Activated CD4-positive, alpha-beta T cell treated with anti-CD3 and anti-CD28 coated beads, Interleukin-10, Interleukin-2, amounts not matched to agents 100 ng/mL and 50 ng/mL, durations not matched to agents 16 hours and 8 hours (primary cell): ENCODE measurements at regions not wholly inside any gene's neighbourhood (a gene's known extent, or its start where the extent isn't known, plus 50 kb on each side); places are given as distances from the start of the nearest gene placed in this dataset.

ENCODE experiments used
- DNase-seq: peaks from one replicate; pipeline ENCODE4 v3.0.0-alpha.2; 2020

DNA sequence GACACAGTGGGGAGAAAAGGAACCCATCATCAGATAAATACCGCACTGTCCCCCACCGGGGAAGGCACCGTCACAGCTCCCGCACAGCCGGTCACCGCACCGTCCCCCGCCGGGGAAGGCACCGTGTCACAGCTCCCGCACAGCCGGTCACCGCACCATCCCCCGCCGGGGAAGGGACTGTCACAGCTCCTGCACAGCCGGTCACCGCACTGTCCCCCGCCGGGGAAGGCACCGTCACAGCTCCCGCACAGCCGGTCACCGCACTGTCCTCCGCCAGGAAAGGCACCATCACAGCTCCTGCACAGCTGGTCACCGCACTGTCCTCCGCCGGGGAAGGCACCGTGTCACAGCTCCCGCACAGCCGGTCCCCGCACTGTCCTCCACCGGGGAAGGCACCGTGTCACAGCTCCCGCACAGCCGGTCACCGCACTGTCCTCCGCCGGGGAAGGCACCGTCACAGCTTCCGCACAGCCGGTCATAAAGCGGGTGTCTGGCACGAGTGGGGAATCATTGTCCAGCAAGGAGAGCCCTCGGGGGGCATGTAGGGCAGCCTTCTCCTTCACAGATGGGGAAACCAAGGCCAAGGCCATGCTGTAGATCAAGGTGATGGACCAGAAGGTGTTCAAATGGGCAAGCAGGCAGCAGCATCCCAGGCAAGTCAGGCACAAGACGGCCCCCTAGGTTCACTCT is 280.1 kb downstream of the NPHP4 start:
- DNase-seq: no peak

DNA sequence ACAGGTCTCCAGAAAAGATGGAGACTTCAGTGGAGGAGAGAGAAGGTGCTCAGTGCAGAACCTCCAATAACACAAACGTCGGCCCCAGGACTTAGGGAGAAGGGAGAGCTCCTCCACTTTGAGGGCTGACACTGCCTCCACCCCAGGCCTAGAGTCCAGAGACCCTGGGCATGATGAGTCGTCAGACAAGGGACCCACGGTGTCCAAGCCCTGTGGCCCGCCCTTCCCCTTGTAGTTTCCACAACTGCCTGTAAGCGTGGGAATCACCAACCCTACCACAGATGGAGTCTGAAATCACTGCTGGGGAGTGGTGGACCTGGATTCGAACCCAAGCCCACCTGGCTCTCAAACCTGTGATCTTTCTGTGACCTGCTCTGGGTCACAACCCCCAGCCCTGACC is 281.1 kb downstream of the NPHP4 start:
- no peak for DNase-seq

DNA sequence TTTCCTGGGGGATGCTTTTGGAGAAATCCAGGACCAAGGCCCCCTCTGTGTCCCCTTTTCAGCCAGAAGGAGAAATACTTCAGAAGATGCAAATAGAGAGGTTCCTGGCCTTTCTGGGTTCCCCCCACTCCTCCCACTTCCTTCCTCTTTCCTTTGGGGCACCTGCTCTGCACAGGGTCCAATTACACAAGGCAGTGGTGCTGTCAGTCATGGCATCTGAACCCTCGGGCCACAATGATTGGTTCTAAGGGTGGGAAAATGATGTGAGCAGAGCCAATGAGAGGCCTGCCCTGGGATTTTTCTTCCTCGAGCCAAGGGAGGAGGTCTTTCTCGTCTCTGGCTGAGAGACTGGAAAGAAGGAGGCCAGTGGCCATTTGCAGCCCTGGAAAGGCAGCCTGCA is 282.2 kb downstream of the NPHP4 start:
- no peak for DNase-seq

DNA sequence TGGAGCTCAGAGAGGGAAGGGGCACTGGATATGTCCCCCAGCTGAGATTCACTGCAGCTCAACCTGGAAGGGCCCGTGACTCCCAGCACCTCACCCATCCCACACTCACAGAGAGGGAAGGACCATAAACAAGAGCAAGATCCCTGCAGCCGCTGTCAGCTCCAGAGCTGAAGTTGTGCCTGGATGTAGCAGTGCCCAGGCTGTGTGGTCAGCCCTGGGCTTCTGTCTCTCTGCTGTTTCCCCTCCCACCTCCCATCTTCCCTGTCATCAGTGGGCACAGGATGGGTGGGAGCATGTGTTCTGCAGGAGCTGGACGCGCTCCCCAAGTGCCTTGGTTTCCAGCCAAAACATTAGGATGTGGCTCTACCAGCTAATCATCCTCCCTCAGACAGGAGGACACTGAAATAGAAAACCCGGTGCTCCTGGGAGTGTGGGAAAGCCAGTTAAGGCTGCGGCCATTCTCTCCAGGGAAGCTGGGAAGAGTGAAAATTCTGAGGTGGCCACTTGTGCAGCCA is 282.7 kb downstream of the NPHP4 start:
- DNase-seq: no peak

DNA sequence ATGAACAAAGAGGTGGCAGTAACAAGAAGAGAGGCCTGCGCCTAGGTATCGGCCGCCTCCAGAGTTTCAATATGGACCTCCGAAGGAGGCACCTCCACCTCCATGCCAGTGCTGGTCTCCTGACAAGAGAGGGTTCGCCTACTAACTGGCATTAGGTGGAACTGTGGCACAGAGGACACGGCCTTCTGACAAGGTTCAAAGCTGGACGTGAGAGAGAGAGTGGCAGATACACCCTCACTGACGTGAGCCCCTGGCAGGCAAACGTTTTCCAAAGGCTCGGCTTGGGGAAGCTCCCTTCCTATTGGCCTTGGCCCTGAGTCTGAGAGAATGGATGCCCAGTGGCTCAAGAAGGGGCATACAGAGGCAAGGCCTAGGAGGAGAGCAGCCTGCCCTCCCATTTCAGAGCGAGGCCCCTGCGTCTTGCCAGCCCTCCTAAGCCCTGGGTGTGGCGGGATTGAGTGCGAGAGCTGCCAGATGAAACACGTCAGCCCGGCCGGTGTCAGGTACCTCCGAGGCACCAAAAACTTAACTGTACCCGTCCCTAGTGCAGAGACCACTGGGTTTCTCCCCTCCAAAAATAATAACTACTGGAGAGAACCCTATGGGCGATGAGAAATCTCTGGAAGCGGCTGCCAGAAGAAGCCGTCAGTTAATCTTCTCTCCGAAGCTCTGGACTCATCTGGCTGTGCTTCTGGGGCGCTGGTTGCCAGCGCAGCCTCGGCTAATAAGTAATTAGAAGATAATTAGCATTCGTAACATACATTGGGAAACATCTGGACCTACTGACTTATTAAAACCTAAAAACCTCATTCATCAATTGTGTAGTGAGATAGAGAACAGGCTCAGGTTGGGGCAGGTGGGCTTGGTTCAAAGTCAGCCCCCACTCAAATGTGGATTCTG is 283.6 kb downstream of the NPHP4 start:
- no peak for DNase-seq

DNA sequence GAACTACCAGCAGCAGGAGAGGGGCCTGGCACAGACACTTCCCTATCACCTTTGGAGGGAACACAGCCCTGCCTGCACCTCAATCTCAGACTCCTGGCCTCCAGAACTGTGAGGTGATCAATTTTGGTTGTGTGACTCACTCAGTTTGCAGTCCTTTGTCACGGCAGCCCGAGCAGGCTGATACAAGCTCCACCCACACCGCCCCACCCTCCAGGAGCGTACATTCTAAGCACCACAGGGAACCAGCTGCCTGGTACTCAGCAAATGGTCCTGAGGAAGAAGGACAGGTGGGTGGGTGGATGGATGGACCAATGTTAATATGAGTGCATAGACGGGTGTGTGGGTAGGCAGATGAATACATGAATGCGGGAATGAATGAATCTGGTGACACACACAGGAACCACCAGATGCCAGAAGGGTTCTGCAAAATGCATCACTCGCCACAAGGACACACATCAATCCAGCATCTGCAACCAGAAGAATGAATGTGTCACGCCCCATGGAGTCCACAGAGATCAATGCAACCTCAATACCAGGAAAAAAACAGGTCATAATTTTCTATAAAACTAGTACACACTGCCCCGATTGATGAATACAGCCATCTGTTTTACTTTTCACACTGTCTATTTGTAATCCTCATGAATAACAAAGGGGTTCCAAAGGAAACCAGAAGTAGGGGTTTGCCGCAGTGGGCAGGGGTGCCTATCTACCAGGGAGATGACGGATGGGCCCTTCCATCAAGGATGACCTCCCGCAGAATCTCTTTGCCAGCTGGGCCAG is 284.5 kb downstream of the NPHP4 start:
- no peak for DNase-seq

DNA sequence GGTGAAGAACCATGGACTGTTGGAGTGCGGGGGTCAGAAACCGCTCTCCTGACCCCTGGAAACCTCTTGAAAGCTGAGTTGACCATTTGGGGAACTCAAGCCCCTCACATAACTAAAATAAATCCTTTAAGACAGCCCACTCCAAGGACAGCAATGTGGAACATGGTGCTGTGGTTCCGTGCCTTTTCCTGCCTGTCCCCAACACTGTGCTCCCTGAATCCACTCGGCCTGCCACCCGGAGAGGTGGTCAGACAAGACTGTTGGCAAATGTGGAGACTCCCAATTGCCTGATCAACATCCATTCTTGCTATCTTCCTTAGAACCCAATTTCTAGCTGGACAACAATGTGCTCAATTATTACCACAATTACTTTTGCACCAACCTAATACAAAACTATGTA is 286.0 kb downstream of the NPHP4 start:
- DNase-seq: no peak

DNA sequence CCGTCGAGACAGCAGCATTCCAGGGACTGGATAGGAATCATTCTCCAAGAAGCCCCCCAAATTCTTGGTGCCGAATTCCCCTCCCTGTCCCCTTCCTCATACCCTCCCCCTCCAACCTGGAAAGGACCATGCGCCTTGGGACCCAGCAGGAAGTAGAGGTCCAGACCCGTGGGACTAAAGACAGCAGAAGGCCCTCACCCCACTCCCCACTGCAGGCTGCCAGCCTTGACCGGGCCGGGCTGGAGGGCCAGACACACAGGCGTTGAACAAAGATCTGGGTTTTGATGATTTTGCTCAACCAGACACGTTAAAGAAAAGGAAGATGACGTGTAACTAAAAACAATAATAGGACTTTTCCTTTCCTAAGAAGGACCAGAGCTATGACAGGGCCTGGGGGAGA is 286.5 kb downstream of the NPHP4 start:
- no peak for DNase-seq

DNA sequence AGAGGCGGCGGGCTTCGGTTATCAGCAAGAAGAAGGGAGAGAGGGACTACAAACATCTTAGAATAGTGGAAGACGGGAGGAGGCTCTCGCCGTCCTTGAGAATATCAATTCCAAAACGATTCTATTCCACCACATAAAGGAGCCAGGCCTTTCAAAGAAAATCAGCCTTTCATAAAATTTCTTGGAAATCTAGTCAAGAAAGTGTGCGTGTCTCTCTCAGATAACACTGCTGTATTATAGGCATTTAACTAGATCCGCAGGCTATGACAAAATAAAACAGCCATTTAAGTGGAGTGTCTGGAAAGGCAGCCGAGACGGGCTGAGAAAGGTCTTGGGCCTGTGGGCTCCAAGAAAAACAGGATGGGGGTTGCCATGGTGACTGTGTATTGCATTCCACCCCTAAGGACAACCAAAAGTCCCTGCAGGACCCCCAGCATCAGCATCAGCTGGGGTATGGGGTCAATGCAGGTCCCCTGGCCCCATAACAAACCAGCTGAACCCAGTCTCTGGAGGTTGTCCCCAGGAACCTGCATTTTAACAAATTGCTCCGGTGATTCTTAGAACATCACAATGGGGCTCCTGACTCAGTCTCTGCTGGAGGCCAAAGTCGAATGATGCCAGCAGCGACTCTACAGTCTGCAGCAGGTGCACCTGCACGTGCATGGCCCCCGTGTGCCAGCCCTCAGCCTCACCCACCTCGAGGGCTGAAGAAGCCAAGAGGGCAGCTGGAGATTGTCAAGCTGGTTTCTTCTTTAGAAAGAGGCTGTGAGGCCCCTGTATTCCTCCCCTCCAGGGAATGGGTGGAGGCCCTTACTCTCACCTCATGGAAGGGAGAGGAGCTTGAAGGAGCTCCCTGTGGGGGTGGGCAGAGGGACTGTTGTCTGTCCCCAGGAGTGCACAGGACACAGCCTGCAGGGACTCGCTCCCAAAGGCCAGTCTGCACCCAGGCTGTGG is 287.4 kb downstream of the NPHP4 start:
- DNase-seq: no peak

DNA sequence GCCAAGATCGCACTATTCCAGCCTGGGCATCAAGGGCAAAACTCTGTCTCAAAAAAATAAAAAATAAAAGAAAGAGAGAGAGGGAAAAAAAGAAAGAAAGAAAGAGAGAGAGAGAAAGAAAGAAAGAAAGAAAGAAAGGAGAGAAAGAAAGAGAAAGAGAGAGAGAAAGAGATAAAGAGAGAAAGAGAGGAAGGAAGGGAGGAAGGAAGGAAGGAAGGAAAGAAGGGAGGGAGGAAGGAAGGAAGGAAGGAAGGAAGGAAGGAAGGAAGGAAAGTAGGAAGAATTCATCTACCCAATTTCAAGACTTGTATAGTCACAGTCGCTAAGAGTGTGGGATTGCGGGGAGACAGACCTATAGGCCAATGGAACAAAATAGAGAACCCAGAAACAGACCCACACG is 290.6 kb downstream of the NPHP4 start:
- no peak for DNase-seq

DNA sequence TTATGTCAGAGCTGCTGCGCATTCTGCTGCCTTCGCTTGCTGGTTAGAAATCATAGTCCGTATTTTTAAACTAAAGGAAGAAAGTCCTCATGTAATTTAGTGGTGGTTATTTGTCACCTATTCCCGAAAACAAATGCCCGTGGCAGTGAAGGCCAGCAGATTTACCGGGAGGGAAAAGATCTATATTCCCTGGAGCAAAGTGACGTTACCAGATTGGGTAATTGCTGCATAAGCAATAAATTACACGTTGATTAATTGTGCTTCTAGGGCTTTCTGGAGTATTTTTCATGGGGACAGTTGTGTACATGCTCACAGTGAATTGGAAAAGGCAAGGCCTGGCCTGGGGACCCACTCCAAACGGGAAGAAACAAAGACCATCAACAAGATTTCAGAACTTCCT is 298.7 kb downstream of the NPHP4 start:
- DNase-seq: no peak

DNA sequence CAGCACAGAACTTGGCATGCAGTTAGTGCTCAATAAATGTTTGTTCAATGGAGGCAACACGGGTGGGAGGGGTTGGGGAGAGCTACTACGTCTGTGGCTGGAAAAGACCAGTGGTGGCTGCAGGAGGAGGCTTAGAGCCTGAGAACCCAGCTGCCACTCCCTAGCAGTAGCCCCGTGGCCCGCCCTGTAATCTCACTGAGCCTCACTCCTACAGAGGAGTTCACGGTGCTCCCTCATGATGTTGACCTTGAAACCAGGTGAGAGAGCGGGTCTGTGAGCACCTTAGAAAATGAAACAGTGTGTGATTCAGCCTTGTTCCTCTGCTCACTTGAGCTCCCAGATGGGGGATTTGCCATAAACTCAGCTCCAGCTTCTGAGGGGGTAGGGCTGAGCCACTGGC is 299.6 kb downstream of the NPHP4 start:
- no peak for DNase-seq

DNA sequence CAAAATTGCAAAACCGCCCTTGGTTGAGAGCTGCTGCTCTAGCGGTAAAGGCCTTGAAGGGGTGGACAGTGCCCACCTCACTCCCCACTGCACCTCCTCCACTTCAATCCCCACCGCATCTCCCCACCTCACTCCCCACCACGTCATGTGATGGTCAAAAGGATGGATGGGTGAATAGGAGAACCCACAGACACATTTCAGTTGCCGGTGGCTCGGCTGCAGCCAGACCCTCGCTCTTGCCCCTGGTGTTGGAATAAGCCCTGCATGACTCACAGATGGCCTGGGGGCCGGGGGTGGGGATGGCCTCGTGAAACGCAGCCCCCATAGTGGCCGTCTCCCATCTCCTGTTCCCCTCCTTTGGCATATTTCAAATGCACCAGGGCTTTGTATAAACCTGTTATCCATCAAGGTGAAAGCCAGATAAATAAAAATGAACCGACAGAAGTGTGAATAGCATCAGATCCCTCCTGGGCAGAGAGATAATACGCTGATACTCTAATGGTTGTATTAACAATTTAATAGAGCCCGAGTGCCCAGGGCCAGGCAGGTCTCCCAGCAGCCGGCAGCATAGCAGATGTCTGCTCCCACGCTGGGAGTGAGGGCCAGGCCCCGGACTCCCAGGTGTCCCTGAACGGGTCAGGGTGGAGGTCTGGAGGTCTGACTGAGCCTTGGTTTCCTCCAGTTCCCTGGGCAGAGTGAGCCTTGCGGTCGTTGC is 300.3 kb downstream of the NPHP4 start:
- no peak for DNase-seq

DNA sequence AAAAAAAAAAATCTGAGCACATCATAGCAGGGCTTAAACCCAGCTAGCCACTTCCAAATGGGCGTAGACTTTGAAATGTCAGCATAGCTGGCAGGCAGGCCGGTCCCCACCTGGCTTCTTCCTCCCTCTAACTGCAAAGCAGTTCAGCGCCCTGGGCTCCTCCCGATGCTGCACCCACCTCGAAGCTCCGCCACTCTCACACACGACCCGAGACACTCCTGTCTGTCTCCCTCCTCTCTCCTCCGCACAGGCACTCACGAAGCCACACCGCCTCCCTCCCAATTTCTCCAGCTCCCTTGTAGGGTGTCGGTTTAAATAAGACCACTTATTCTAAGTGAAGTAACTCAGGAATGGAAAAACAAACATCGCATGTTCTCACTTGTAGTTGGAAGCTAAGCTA is 301.3 kb downstream of the NPHP4 start:
- no peak for DNase-seq

DNA sequence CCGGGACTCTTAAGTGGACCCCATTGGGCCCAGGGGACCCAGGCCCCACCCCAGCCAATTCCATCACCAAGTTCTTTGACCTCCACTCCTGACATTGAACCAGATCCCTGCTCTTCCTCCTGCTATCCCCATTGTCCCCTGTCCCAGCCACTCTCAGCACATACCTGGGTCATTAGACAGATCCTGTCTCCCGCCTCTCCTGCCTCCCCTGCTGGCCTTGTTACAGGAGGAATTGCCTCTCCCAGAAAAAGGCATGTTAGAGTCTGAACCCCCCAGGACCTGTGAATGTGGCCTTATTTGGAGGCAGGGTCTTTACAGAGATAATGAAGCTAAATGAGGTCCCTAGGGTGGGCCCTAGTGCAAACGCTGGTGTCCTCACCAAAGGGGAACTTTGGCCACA is 301.9 kb downstream of the NPHP4 start:
- no peak for DNase-seq

DNA sequence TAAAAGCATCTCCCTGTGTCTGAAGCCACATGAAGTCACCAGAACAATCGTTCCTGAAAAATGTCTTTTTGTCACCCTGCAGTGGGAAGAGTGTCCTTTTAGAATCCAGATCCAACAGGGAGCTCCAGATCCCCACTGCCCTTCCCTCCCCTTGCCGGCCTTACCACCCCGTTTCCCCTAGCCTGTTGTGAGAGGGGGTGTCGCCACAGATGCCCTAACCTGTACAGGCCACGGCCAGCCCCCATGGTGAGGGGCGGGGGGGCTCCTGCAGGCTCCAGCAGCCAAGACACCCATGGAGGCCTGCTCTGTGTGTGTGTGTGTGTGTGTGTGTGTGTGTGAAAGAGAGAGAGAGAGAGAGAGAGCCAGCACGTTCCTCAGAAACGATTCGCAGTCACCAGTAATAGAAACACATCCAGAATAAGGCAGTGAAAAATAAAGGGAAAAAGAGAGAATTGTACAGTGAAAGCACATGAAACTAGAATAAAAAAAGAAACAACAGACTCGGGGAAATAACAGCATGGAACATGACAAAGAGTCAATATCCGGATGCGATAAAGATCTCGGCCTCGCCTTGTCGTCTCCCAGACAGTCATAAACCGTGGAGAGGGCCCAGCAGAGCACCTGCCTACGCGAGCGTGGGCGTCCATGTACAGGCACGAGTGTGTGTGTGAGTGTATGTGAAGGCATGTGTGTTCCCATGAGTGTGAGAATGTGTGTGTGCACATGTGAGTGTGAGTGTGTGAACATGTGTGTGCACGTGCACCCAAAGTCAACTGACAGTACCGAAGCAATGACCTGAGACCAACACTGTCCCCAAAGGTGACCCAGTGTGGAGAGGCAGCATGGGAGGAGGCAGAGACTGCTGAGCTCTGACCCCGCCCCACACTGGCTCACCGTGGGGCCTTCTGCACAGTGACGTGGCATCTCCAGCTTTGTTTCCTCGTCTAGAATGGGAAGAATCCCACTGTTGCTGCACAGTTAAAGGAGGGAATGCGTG is 303.8 kb downstream of the NPHP4 start:
- DNase-seq: no peak

DNA sequence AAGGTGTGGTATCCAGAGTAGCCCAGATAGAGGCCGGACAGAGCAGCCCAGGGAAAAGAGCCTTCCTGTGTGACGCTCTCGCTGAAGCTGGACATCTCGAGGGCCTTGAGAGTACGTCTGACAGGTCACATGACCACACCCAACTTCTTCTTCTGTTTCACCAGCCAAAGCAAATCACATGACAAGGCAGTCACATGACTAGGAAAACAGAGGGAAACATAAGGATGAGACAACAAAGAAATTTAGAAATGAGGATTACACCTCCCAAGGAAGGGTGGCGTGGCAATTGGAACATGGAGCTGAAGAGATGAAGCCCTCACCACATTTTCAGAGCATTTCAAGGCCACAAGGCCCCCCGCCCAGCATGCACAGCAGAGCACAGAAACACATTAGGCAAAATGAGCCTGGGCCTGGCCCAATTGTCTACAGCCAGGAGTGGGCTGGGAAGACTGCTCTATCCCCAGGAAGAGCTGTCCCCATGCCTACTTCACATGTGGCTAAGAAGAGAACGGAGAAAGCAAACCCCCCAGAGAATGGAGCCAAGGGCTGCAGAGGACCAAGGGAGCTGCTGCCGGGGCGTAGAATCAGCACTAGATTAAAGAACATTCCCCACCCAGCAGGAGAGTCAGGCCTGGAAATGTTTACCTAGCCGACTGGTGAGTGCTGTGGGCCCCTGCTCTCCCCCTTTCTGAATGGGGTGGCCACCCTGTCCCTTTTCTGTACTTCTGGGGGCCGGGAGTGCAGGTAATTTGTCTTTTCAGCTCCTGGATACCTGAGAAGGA is 305.1 kb downstream of the NPHP4 start:
- DNase-seq: no peak

DNA sequence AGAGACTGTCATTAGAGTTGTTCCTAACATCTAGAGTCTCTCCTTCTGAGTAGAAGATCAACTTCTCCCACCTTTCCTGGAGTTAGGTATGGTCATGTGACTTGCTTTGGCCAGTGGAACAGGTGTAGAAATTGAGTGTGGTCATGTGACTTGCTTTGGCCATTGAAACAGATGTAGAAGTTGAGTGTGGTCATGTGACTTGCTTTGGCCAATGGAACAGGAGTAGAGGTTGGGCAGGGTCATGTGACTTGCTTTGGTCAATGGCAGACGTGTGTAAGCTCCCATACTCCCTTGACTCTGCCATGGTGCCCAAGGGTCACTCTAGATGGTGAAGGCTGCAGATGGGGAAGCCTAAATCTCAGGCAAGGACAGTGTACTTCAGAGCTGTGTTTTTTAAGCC is 306.0 kb downstream of the NPHP4 start:
- no peak for DNase-seq

DNA sequence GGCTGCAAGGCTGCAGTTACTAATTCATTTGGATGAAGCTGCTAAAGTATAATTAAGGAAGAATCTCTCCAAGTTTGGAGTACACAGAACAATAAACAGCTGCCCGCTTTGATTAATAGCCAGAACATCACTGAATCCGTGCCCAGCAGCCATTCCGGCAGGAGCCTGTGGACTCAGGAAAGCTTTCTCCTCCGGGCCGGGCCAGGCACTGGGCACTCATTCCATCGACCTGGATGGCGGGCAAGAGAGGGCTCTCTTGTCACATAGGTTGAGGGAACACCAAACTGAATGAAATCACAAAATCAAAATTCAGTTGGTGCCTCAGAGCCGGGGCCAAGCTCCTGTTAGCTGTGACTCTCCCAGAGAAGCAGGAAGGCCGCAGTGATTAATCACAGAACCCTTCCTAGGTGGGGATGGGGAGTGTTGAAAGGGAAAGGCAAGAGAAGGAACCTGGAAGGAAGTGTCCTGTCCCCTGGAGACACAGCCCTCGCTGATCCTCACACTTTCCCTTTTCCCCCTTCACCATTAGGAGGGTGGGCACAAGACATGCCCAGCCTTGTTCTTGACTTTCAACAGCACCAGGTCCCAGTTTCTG is 306.7 kb downstream of the NPHP4 start:
- DNase-seq: no peak
